ENCODE measurements at regions not wholly inside any gene's neighbourhood (a gene's known extent, or its start where the extent isn't known, plus 50 kb on each side); places are given as distances from the start of the nearest gene placed in this dataset.

DNA sequence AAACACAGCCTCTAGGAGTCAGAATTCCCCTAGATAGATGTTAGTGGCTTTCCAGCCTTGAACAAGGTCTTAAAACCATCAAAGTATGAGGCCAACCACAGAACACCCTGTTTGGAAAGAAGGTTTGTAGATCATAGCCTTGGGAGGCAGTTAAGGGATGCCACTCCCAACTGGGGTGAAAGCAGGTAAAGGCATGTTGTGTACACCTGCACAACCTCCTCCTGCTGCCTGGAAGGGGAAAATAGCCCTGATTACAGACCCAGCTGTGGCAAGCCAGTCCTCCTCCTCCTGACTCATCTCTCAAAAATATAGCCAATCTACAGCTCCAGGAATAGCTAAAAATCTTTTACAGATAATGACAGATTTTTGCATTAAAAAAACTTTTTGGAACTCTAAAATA lies 108.1 kb downstream of the RBM43 start:
- DNase-seq: no peak

DNA sequence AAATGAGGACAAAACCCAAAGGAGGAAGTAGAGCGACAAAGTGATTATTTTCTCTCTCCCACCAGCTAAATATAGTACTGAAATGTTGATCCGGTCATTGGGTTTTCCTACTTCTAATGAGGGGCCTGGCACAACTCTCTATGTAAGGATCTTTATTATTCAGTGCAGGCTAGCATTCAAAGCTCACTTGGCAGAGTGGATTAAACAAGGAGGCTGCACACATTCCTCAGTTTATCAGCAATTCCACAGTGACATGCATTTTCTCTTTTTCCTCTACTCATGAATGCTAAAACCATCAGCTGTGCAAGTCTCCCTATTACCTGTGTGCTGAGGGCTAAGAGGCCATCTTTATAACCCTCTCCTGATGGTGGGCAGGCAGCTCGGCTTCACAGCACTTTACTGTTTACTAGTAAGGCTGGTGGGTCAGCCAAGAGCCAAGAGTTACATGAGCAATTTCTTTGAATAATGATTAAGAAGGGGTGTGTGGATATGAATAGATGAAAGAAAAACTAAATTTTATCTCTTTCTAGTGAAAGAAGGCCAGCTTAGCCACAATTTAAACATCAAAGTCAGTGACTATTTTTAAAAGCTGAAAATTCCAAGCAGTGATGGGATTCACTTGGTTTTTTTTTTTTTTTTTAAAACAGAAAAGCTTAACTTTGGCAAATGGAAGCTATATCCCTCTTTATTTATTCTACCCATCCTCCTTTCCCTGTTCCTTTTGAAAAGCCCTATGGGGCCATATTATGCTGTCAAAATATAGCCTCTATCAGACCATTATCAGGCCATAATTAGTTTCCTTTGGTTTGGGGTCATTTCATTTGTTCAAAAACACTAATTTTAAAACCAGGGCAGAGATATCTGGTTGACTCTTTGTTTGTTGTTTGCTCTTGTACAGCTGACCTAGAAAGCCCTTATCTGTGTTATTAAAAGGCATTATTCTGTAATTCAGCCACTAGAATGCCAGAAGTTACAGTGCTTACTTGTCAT lies 111.0 kb downstream of the RBM43 start:
- DNase-seq: no peak

DNA sequence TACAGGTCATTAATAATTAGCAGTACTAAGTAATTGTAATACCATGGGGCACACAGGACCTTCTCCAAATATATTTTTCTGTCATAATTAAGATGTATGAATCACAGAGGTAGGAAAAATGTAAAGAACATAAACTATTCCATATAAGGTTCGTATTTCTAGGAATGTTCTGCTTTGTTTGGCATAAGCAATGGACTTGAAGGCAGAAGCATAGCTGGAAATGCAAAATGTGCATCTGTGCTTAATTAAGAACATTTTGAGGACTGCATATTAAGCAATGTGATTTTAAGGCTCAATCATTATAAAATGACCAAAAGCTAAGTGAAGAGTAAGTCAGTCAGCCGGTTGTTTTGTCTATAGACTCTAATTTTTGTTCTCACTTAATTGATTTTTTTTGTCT lies 123.2 kb downstream of the RBM43 start:
- DNase-seq: no peak

DNA sequence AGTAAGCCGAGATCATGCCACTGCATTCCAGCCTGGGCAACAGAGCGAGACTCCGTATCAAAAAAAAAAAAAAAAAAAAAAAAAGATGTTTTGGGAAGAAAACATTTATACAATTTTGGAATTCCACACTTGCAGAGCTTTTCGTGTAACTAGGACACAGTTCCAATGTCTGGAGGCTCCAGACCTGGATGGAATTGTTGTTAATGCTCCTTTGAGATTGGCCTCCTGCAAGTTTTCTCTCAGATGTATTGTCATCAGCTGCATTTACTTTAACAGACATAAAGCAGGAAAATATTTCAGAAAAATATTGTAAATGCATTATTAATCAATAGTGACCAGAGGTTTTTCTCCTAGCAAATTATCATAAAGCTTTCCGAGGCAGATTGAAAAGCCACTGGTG lies 124.1 kb downstream of the RBM43 start:
- DNase-seq: no peak

DNA sequence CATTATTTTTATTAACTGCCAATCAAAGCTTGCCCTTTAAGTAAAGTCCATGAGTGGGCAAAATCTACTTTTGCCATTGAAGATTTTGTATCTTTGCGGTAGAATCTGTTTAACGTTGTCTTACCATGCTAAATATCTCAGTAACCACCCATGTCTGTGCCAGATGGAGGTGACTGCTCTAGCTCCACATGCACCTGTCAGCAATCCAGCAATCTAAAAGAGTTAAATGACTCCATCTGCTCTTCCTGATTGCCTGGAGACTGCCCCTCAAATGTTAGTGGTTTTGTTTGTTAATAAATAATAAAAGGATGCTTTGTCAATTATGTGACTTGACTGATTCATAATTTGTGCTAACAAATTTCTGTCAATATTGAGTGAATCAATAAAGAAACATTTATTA lies 141.7 kb downstream of the RBM43 start:
- DNase-seq: no peak

DNA sequence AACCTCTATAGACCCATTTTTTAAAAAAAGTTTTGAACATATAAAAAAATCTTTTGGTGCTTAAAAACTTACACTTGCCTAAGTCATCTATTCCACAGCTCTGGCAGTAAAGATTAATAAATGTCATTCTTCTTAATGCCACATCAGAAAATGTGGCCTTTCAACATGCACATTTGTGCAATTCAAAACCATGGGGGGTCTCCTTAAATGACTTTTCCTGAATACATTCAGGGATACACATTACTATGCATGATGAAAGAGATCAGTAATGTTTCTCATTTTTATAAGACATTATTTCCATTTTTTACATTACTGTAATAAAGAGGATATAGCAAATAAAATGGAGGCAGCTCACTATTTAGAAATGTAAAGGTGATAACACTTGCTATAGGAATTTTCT lies 142.3 kb downstream of the RBM43 start:
- no peak for DNase-seq

DNA sequence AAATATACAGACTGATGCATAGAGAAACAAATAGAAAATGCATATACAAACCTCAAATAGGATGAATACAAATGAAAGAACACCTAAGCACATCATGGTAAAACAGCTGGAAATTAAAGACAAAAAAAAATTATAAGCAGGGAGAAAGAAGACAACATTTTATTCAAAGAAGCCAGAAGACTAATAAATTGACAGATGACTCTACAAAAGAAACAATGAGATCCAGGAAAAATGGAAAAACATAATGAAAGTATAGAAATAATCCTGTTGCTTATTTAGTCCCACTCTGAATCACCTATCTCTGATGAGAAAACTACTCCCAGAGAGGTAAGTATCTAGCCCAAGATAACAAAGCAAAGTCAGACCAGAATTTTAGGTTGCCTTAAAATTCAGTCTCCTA lies 143.4 kb downstream of the RBM43 start:
- no peak for DNase-seq

DNA sequence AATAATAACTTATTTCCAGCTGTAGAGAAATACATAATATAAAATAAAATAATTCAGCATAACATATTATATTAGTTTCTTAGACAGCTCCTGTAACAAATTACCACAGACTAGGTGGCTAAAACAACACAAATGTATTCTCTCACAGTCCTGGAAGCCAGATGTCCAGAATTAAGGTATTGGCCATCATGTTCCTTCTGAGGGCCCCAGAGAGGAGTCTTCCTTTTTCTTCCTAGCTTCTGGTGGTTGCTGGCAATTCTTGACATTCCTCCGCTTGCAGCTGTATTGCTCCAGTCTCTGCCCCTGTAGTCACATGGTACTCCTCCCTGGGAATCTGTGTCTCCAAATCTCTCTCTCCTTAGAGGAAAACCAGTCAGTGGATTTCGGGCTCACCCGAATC lies 146.8 kb downstream of the RBM43 start:
- no peak for DNase-seq

DNA sequence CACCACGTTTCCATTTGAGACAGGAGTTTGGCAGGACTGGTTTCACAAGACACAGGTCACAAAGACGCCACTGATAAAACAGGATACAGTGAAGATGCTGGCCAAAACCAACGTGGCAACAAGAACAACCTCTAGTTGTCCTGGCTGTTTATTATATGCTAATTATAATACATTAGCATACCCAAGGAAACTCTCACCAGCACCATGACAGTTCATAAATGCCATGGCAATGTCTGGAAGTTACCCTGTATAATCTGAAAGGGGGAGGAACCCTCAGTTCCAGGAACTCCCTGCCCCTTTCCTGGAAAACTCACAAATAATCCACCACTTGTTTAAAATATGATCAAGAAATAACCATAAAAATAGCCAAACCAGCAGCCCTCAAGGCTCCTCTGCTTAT lies 148.3 kb downstream of the RBM43 start:
- no peak for DNase-seq

DNA sequence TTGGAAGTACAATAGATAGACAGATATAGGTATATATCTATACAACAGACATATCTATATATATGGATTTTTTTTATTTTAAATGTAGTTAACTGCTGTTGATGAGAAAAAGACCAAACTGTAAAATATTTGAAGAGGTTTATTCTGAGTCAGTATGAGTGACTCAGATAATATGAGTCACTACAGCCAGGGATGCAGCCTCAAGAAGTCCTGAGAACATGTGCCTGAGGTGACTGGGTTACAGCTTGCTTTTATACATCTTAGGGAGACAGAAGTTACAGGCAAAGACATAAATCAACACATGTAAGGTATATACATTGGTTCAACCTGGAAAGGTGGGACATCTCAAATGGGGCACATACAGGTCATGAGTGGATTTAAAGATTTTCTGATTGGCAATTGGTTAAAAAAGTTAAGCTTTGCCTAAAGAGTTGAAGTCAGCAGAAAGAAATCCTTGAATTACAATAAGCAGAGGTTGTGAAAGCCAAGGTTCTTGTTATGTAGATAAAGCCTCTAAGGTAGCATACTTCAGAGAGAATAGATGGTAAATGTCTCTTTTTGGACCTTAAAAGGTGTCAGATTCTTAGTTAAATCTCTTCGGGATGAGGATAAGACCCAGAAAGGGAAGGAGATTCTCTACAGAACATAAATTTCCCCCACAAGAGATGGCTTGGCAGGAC lies 149.9 kb downstream of the RBM43 start:
- no peak for DNase-seq

DNA sequence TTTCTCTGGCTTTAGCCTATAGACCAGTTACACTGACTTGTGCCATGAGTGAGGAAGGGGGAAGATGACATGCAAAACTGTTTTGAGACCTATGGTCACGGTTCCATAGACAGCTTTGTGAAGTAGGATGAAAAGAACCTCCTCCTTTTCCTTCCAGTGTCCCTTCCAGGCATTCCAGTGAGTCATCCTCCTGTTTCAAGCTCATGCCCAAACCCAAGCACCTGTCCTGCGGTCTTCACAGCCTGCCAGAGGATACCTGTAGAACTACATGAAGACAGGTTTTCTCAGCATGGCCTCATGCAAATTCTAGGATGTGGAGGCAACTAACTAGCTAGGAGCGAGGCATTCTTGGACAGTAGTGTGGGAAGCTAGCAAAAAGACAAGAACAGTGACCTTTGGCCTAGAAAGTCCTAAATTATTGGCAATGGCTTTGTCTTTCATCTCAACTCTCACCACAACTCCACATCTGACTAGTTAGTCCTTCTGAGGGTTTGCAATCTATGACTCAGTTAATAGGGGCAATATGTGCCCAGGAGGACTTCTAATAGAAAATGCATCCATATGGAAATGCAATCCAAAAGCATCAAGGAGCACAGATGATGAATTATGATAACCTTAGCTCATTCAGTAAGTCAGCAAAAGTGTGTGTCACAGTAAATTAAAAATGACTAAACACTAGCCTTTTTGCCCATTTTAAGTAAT lies 154.7 kb downstream of the RBM43 start:
- DNase-seq: no peak

DNA sequence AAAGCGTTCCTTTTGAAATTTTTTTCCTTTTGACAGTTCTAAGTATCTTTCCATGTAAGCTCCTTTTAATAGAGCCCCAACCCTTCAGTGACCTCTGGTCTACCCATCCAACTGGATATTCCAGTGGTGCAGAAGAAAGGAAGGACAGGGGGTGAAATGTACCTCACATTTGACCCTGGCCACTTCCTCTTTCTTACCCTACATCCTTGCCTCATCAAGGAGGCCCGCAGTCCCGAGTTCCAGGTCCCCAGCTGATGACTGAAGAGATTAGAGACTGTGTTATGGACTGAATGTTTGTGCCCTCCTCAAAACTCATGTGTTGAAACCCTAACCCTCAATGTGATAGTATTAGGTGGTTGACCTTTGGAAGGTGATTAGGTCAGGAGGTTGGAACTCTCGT lies 158.1 kb downstream of the RBM43 start:
- DNase-seq: no peak

DNA sequence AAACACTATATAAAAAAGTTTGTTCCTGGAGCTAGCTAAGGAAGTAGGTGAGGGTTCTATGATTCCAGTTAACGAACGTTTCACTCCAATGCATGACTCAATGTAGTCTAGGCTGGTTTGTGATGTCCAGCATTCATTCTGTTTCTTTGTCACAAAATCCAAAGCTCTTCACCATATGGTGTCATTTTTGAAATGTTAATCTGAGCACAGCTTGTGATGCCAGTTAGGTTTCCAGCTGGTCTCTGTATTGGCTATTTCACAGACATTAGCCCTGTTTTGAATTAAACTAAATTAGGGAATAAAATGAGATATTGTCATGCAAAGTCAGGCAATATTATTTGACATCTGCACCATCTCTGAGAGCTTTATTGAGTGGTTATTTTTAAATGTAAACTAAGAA lies 159.4 kb downstream of the RBM43 start:
- no peak for DNase-seq

DNA sequence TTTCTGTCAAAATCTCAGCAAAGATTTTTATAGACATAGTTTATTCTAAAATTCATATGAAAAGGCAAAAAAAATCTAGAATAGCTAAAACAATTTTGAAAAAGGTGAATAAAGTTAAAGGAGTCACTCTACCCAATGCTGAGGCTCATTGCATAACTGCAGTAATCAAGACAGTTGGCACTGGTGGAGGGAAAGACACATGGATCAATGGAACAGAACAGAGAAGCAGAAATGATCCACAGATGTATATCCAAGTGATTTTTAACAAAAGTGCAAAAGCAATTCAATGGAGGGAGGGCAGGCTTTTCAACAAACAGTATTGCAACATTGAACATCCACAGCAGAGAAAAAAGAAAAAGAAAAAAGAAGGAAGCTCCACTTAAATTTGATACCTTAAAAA lies 162.8 kb downstream of the RBM43 start:
- no peak for DNase-seq

DNA sequence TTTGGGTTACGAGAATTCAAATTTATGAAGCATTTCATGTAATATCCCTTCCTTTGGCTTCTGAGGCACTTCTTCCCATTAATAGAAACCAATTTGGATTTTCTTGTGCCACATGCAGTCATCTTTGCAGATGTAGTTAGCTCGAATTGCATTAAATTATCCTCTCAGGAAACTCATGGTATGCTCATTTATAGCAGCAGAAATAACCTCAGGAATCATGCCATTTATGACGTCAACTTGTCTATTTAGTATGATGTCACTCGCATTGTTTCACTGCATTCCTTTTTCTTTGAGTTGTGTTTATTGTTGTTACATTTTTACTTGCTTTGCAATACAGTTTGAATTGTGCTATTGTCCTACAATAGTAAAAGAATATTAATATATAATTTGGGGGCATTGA lies 163.8 kb downstream of the RBM43 start:
- no peak for DNase-seq

DNA sequence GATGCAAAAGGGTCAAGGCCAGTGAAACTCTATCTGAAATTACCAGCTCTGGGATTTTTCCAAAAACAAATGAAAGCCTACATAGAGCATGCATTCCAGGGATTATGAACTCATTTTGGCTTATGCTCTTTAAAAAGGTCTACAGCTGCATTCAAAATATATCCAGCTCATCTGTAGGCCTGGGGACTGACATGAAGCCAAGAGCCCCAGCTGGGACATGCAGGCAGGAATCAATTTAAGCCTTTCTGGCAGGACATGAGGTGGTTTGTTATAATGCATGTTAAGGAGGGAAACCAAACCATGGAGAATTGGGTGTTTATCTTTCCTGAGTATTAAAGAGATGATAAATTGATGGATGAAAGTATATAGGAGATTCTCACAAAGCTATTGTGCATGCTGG lies 164.5 kb downstream of the RBM43 start:
- no peak for DNase-seq

DNA sequence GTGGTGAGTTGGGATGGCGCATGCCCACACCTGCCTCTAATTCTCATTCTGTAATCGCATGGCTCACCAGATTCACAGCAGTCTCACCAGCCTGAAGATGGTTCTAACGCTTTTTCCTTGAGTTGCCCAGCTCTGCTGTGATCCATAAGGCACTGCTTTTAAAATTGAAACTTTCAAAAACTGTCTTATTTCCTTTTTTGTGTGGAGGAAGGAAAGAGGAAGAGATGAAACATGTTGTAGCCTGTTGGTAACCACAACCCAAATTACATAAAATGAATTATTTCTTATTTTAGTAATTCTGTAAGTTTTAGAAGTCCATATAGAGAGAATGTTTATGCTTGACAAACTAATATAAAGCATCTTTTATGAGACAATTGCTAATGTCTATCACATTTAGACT lies 165.4 kb downstream of the RBM43 start:
- no peak for DNase-seq

DNA sequence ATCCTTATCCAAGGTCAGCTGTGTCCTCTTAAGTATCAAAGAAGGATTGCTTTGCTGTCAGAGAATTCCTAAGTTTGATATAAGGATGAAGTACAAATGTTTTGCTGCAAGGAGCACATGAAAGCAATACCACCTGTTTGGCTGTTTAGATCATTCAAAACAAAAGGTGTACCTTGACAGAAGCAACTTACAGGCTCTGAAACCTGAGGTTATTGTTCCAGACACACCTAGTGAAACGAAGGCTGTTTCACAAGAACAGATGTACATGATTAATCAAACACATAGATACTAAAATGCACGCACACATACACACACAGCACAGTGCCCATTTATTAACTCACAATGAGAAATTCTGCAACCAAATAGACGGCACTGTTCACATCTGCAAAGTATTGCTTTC lies 166.2 kb downstream of the RBM43 start:
- DNase-seq: no peak

DNA sequence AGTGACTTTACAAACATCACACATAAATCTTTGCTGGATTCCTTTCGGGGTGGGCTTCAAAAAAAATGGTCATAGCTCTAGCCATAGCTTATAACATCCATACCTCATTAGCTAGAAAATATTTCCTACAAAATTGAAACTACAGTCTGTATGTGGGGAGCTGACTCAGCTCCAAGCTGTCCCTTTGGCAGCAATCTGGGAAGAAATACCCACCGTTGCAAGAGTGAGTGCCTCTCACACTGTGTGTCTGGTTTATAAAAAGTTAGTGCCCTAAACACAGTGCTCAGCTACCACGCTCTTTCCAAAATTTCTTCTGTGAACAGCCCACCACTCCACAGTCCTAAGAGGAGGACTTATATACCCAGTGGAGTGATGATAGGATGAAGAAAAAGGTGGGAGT lies 170.1 kb downstream of the RBM43 start:
- DNase-seq: no peak

DNA sequence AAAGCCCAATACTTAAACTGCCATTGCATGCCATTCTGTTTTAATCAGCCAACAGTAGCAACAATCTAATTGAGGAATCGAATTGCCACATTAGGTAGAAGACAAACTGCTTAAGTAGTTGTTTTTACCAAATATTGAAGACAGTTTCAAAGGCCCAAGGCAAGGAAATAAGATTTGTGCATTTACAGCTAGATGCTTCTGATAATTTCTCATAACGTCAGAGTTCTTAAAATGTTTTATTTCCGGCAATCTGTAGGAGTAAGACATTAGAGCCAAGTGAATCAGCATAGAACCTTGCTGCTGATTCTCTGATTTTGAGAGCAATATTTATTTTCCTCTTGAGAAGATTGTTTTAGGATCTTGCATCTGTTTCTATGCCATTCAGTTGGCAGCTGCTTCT lies 174.3 kb downstream of the RBM43 start:
- no peak for DNase-seq

DNA sequence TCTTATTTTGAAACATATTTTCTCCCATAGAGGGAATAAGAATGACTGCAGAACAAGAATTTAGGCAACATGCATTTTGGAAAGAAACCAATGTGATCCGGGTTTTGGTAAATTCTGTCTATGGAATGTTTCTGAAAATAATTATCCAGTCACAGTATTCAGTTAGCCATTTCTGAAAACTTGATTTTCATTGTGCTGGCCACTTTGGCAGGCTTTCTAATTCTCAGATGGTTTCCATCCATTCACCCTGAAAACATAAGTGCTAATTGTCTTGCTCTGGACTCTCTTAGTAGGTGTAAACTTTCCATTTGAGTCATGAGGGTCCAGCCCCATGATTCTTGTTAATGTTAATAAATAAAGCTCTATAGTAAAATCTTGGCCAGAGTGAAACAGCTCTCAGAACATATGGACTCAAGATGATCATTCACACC lies 176.5 kb downstream of the RBM43 start:
- no peak for DNase-seq

DNA sequence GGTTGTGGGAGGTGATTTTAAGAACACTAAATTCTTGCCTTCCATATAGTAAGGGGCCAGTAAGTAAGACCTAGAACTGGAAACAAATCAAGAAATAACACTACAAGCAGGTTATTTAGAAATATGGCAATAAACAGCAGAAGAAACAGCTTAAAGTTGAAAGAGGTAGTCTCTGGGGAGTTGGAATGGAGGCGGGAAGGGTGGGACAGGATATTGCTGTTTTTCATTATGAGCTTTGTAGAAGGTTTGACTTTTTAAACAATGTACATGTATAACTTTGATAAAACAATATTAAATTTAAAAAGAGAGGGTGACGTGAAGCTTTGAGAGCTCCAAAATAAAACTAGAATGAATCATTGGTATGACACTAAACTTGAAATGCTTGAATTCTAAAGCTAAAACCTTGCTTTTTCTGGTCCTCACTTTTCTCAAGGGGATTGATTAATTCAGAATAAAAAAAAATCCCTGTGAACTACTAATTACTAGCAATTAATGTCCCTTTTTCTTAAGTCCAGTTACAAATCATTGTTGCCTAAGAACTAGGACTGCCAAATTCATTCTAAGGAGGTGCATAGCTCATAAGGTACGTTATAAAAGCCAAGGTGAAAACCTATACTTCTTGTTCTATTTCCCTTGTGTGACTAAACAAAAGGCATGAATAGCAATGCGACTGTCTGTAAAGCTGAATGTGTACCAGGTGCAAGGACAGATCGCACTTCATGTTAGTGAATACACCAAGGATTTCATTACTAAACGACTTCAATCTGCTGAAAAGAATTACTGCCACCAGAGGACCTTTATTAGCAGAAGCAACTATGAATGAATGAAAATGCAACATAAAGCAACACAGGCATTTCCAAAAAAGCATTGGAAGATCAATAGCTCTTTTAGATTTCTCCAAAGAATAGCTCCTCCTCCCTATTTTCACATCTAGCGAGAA lies 177.5 kb downstream of the RBM43 start:
- no peak for DNase-seq

DNA sequence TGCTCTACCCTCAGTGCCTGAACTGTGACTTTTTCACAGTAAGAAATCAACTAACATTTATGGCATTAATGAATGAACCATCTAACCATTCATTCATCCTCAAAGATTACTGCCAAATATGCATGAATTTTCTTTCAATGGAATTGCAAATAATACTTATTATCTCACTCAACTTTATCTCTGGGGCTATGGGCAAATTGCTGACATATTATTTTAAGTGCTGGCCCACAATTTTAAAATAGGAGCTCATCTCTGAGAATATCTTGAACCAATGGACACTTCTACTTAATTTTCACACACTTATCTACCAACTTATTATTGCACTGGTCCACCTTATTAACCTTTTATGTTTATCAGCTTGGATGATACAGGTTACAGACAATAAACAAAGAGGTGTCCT lies 182.8 kb downstream of the RBM43 start:
- DNase-seq: no peak

Data from stimulated activated CD4-positive, alpha-beta T cell treated with anti-CD3 and anti-CD28 coated beads, Interleukin-2, amount 100 ng/mL, for 24 hours (primary cell).